Ascending aorta (tissue), 2 donors: ENCODE measurements at regions not wholly inside any gene's neighbourhood (a gene's known extent, or its start where the extent isn't known, plus 50 kb on each side); places are given as distances from the start of the nearest gene placed in this dataset.

ENCODE experiments used
- DNase-seq, 2 donors: peaks; one replicate each; pipeline ENCODE4 v3.0.0-alpha.2; 2019; ENCODE audit warnings: low spot score in 2 of 2
- H3K27ac ChIP-seq, 2 donors: fragments of 200-600 bp; sonication (generic); one replicate each; pipeline ENCODE4 v1.5.1; 2016 to 2017; ENCODE audit warnings: mild to moderate bottlenecking in 1 of 2
- H3K27me3 ChIP-seq: fragments of 200-600 bp; sonication (generic); one replicate; pipeline ENCODE4 v1.5.1; 2017
- H3K36me3 ChIP-seq, 2 donors: fragments of 200-600 bp; sonication (generic); one replicate each; pipeline ENCODE4 v1.5.1; 2016
- H3K4me1 ChIP-seq, 2 donors: fragments of 200-600 bp; sonication (generic); one replicate each; pipeline ENCODE4 v1.5.1; 2016 to 2017; ENCODE audit warnings: mild to moderate bottlenecking in 1 of 2
- H3K4me3 ChIP-seq, 2 donors: fragments of 200-600 bp; sonication (generic); one replicate each; pipeline ENCODE4 v1.5.1; 2016 to 2017; ENCODE audit warnings: mild to moderate bottlenecking in 1 of 2
- H3K9me3 ChIP-seq, 2 donors: fragments of 200-600 bp; sonication (generic); one replicate each; pipeline ENCODE4 v1.5.1; 2016
- CTCF ChIP-seq, 3 experiments: fragments of 200-600 bp in 2 of 3; fragments of 450-650 bp in 1 of 3; sonication (generic) in 2 of 3; IDR thresholded peaks; one replicate each; pipeline ENCODE4 v1.5.1; 2016 to 2019; ENCODE audit warnings: antibody characterized with exemption in 3 of 3, mild to moderate bottlenecking in 1 of 3, moderate library complexity in 1 of 3
- intact Hi-C: fragments of 100-400 bp; cut with DNase I; formaldehyde crosslinking; loops from one replicate; pipeline ENCODE4 v1.15.1; 2023

- Histone ChIP-seq H3K4me3 (no peak overlapping the region), H3K27ac (no peak overlapping the region), H3K9me3 (no peaks in the 10 kb centered on the region), H3K4me1 (no peaks in the 10 kb centered on the region), H3K36me3 (no peaks in the 10 kb centered on the region), H3K27me3 (no peaks in the 10 kb centered on the region)
- DNase-seq = no peak
- TF ChIP-seq CTCF (IDR thresholded peaks at IDR 0.05) = no peak
- intact Hi-C loops = no loop called here
These were observed 1209.3 kb upstream of the CHAC2 start for GRCh38 chr2:52558265-52558664.

- H3K9me3 ChIP-seq = no peaks in the 10 kb centered on the region
- no peaks in the 10 kb centered on the region for H3K36me3 ChIP-seq
- no peak for TF ChIP-seq CTCF (IDR thresholded peaks at IDR 0.05)
- H3K4me1 ChIP-seq = no peaks in the 10 kb centered on the region
- intact Hi-C loops = no loop called here
- H3K4me3 ChIP-seq = no peak overlapping the region
- no peak for DNase-seq
- H3K27me3 ChIP-seq = no peaks in the 10 kb centered on the region
- H3K27ac ChIP-seq = no peak overlapping the region
These were observed 1225.3 kb upstream of the CHAC2 start for GRCh38 chr2:52542297-52542696.

GRCh38 chr2:52539026-52539970 is 1228.3 kb upstream of the CHAC2 start:
- Histone ChIP-seq H3K9me3 (no peaks in the 10 kb centered on the region), H3K27me3 (no peaks in the 10 kb centered on the region), H3K36me3 (no peaks in the 10 kb centered on the region), H3K4me3 (no peak overlapping the region), H3K27ac (no peak overlapping the region), H3K4me1 (no peaks in the 10 kb centered on the region)
- no peak for TF ChIP-seq CTCF (IDR thresholded peaks at IDR 0.05)
- DNase-seq = no peak
- intact Hi-C loops = no loop called here

- H3K4me3 ChIP-seq = no peak overlapping the region
- no peaks in the 10 kb centered on the region for H3K9me3 ChIP-seq
- no peaks in the 10 kb centered on the region for H3K4me1 ChIP-seq
- intact Hi-C loops = no loop called here
- no peak for DNase-seq
- no peaks in the 10 kb centered on the region for H3K27me3 ChIP-seq
- H3K36me3 ChIP-seq = no peaks in the 10 kb centered on the region
- no peak overlapping the region for H3K27ac ChIP-seq
- TF ChIP-seq CTCF (IDR thresholded peaks at IDR 0.05) = no peak
These were observed 1230.0 kb upstream of the CHAC2 start for GRCh38 chr2:52537588-52537987.

- Histone ChIP-seq H3K36me3 (no peaks in the 10 kb centered on the region), H3K4me1 (no peaks in the 10 kb centered on the region), H3K4me3 (no peak overlapping the region), H3K9me3 (no peaks in the 10 kb centered on the region), H3K27ac (no peak overlapping the region), H3K27me3 (no peaks in the 10 kb centered on the region)
- no peak for DNase-seq
- no peak for TF ChIP-seq CTCF (IDR thresholded peaks at IDR 0.05)
- intact Hi-C loops = no loop called here
These were observed 1230.6 kb upstream of the CHAC2 start for GRCh38 chr2:52536929-52537460.
